Prostate gland (tissue), 2 donors: ENCODE measurements at regions not wholly inside any gene's neighbourhood (a gene's known extent, or its start where the extent isn't known, plus 50 kb on each side); places are given as distances from the start of the nearest gene placed in this dataset.

ENCODE experiments used
- POLR2A ChIP-seq: fragments of 450-650 bp; IDR thresholded peaks from one replicate; pipeline ENCODE4 v1.6.1; 2016; ENCODE audit warnings: antibody characterized with exemption, mild to moderate bottlenecking
- POLR2AphosphoS5 ChIP-seq: sonication (generic); formaldehyde crosslinking; IDR thresholded peaks from one replicate; pipeline ENCODE4 v1.6.1; 2017; ENCODE audit warnings: antibody characterized with exemption
- TF ChIP-seq, protein P1 (sequence below), 4 experiments: fragments of 200-600 bp in 2 of 4; fragments of 450-650 bp in 2 of 4; sonication (generic) in 2 of 4; IDR thresholded peaks; 1 replicate in 3 of 4; 2 replicates in 1 of 4; pipeline ENCODE4 v1.5.1; 2016 to 2019; ENCODE audit warnings: antibody characterized with exemption in 4 of 4, mild to moderate bottlenecking in 2 of 4, moderate library complexity in 2 of 4

- TF ChIP-seq, protein P1, sequence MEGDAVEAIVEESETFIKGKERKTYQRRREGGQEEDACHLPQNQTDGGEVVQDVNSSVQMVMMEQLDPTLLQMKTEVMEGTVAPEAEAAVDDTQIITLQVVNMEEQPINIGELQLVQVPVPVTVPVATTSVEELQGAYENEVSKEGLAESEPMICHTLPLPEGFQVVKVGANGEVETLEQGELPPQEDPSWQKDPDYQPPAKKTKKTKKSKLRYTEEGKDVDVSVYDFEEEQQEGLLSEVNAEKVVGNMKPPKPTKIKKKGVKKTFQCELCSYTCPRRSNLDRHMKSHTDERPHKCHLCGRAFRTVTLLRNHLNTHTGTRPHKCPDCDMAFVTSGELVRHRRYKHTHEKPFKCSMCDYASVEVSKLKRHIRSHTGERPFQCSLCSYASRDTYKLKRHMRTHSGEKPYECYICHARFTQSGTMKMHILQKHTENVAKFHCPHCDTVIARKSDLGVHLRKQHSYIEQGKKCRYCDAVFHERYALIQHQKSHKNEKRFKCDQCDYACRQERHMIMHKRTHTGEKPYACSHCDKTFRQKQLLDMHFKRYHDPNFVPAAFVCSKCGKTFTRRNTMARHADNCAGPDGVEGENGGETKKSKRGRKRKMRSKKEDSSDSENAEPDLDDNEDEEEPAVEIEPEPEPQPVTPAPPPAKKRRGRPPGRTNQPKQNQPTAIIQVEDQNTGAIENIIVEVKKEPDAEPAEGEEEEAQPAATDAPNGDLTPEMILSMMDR (IDR thresholded peaks at IDR 0.05), result no peak
- TF ChIP-seq POLR2AphosphoS5, result no peak
- TF ChIP-seq POLR2A, result no peak
Observed at GRCh38 chr6:167658106-167658505, 168.6 kb upstream of the AFDN start.
